HG03571 (cell line): ENCODE measurements at regions not wholly inside any gene's neighbourhood (a gene's known extent, or its start where the extent isn't known, plus 50 kb on each side); places are given as distances from the start of the nearest gene placed in this dataset.

Experiments
- ATAC-seq: cut with Tn5 transposase; IDR thresholded peaks from one replicate; pipeline ENCODE4 v1.9.1; 2021; ENCODE audit not compliant: unreplicated experiment

GRCh38 chrX:124820738-124821137 is 474.4 kb downstream of the SH2D1A start:
- no peak for ATAC-seq

DNA sequence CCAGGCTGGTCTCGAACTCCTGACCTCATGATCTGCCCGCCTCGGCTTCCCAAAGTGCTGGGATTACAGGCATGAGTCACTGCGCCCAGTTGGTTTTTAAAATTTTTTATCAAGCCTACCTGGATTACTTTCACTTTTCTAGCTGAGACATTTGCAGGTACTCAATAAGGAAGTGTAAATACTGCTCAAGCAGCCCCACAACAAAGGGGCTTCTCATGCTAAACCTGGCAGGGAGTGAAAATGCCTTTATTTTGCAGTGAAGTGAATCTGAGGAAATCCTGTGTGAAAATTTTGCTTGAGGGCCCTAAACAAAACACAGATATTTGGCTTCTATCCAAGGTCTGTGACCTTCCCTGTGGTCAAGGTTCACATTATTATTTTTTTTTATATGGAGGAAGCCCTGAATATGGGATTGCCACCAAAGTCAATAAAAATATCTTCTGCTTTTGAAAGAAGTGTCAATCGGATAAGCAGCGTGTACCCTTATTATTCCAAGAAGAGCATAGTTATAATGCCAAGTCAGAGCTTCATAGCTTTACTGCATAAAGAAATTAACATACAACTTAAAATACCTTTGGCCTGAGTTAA is 481.0 kb downstream of the SH2D1A start:
- ATAC-seq, result no peak

DNA sequence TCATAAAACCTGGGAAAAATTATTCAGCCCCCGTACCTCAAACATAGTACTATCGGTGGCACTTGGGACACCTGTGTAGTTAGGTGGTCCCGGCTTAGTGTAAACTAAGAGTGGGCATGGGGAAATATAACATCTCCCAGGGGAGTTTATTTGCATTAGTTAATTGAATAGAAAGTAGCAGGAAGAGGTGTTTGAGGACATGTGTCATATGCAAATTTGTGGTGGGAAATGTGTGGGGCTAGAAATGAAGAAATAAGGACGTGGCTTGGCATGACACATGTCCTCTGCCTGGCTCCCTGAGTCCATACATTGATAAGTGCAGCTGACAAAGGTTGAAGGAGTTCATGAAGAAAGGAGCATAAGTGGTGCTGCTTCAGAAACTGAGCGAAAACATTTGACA is 483.6 kb downstream of the SH2D1A start:
- no peak for ATAC-seq

GRCh38 chrX:124836786-124837185 is 482.9 kb upstream of the TEX13C start:
- no peak for ATAC-seq

- no peak for ATAC-seq
Observed at GRCh38 chrX:124842205-124842604, 477.5 kb upstream of the TEX13C start.

GRCh38 chrX:124860736-124861135 is 458.9 kb upstream of the TEX13C start:
- ATAC-seq, result no peak

DNA sequence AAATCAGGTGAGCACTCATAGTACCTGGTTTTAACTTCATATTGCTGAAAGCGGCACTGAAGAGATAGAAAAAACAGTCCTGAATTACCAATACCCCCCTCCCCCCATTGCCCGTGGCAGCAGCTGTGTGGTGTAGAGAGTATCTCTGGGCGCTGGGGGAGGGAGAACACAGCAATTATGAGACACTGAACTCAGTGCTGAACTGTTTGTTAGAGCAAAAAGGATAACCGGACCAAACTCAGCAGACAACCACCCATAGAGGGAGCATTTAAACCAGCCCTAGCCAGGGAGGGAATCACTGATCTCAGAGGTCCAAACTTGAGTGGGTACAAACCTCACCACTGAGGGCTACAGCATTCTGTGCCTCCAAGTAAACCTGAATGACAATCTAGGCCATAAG is 457.4 kb upstream of the TEX13C start:
- ATAC-seq, result no peak

DNA sequence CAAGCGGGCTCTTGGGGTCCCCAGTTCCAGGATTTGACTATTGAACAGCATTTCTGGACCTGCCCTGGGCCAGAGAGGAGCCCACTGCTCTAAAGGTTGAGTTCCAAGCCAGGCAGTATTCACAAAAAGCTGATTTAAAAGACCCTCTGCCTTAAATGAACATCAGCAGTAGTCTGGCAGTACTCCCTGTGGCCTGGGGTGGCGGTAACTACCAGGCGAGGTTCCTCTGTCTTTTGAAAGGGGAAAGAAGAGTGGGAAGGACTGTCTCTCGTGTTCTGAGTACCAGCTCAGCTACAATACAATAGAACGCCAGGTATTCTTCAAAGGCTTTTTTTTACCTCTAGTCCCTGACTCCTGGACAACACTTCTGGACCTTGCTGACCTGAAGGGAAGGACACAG is 456.4 kb upstream of the TEX13C start:
- ATAC-seq, result no peak

DNA sequence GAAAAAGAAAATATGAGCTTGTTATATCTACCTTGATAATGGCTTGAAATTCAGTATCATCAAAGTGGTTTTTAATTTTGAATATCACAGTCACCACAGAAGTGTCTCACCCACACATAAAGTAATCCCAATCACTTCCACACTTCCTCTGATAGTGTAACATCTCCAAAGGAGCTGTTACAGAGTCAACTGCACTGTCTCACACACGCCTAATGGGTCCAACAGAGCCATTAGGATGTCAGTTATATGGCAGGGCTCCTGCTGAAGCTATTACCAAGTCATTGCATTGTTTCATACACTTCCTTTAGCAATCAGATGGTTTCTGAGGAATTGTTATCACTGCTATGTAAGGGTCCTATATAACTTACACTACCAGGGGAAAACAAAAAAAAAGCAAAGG is 432.1 kb upstream of the TEX13C start:
- ATAC-seq, result no peak

DNA sequence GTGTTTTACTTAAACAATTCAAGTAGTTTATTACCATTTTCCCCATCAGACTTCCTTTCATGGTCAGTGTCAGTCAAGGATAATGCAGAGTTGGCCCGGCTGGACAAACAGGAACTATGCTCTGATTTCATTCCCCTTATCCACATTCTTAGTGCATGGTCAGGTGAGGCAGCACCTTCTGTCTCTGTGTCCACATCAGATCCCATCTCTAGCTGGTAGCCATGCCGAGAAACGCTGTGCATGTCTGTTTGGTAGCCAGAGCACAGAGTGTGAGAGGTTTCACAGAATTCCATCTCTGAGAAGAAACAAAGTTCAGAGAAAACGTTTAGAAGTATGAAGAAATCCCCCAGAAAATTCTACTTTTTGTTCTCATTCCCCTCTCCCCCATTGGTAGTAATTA is 423.7 kb upstream of the TEX13C start:
- ATAC-seq, result no peak

- no peak for ATAC-seq
Observed at GRCh38 chrX:124902953-124903352, 416.7 kb upstream of the TEX13C start.

DNA sequence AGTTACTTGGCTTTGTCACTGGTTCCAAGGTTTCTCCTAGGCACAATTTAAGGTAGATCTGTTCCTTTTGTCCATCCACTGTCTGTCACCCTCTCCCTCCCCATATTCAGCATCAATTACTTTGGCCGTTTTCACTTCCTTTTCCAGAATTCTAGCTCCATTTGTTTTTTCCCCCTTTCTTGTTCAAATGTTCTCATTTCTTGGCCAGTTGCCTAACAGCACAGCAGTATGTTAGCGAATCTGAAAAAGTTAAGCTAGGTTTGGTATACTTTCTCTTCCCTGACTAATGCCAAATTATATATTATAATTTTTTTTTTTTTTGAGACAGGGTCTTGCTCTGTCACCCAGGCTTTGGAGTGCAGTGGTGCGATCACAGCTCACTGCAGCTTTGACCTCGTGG is 409.1 kb upstream of the TEX13C start:
- no peak for ATAC-seq

DNA sequence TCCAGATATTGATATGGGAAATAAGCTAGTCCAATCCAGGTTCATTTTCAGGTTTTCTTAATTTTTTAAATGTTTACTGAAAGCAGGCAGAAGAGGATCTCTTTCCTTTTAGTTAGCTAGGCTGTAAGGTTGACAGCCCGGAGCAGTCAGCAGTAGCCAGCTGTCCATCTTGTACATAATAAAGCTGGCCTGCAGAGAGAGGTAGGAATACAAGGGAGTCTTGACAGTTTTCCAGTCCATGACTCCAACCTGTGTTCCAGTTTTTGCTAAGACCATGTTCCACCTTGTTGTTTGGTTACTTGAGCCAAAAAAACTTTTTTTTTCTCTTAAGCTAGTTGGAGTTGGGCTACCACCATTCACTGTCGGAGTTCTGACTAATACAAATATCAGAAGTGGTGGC is 402.7 kb upstream of the TEX13C start:
- ATAC-seq, result no peak

DNA sequence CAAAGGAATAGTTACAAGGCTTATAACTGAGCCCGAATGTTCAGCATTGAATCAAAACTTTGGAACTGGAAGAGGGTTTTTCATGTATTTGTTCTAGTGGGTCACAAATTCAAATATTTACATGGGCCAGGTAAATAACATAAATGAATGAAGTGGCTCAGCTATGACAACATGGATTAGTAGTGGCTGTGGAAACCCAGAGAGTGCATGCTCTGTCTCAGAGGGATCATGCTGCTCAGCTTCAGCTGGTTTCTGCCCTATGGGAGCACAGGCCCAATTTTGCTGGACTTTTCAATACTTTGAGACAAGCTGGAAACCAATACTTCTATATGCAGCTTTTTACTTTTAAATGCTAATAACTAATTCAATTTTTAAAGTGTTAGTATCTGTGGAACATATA is 394.0 kb upstream of the TEX13C start:
- no peak for ATAC-seq

DNA sequence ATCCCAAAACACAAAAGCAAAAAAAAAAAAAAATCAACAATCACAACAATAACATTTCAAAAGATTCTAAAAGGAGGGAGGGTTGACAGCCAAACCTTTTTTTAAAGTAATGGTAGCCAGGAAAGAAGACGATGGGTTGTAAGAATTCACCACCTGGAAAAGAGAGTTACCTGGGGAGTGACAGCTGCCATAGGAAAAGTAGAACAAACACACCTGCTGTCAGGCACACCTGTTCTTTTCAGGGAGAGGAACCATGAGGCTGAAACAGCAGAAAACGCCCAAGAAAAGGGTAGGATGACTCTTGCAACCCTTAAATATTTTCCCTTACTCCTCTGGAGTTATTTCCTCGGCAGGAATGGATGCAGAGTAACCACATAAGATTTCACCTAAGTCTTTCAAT is 388.4 kb upstream of the TEX13C start:
- no peak for ATAC-seq

GRCh38 chrX:124931958-124932357 is 387.7 kb upstream of the TEX13C start:
- ATAC-seq, result no peak

DNA sequence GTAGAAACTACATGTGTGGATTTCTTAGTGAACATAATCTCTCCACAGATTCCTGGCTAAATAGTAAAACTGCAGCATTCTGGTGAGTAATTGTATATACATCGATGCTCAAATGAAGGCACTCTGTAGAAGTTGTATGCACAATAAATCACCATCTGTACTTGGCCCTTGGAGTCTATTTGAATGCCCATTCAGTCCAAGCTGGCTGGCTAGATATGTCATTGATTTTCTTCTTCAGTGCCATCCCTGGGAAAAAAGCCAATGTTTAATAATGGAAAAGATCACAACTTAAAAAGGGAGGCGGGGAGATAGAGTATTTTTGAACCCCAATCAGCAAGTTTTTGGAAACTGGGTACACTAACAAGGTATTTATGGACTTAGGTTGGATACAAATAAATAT is 381.0 kb upstream of the TEX13C start:
- ATAC-seq, result no peak

DNA sequence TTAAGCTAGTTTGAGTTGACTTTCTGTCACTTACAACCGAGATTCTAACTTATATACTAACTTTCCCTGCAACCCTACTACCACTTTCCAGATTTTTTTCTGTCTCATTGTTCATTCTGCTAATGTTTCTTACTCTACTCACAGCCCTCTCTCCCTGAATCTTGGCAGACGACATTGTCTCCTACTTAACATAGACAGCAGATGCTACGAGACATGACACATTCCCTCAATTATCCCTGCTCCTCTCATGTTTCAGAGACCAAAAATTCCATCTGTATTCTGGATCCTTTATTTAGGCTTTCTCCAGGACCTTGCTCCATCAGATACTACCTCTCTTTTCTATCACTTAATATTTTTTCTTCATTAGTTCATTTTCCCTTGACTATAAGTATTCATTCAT is 379.1 kb upstream of the TEX13C start:
- ATAC-seq, result no peak

- ATAC-seq, result no peak
Observed at GRCh38 chrX:124954402-124954801, 365.3 kb upstream of the TEX13C start.

DNA sequence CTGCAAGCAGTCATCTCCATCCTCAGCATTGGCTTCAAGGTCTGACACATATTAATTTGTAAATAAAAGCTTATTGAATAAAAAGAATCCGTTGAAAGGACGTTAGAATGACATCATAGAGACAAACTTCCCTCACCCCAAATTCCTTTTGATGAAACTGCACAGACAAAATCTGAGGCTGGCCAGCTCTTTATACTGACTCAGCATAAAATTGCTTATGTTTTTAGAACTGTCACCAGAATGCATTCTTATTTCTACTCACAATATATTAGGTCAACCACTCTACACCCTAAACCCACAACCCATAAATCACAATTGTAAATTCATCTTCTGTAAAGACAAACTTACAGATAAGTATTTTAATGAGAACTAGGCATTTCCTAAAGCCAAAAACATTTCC is 359.2 kb upstream of the TEX13C start:
- no peak for ATAC-seq

- ATAC-seq, result no peak
Observed at GRCh38 chrX:124963717-124964116, 356.0 kb upstream of the TEX13C start, which contains the start of gene TENM1. Gene TENM1, minus strand, starts transcription at chrX:124963817.

DNA sequence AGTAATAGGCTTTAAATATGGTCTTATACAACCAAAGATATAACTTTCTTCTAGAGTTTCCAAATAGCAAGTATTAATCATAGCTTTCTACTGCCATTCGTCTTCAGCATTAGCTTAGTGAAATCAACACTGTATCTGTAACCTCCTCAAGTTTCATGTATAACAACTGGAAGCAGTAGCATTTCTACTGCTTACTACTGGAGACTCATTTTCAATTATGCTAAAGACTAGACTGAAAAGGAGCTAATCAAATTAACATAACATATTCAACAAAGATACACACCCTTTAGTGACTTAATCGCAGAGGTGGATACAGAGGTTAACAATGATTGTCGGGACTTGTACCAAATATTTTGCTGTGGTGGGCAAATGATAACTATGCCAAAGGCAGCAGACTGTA is 344.2 kb upstream of the TEX13C start:
- no peak for ATAC-seq

GRCh38 chrX:124981420-124981819 is 338.3 kb upstream of the TEX13C start:
- no peak for ATAC-seq
